SK-N-SH treated with all-trans-retinoic acid at 6 μM for 48 hours (cell line): ENCODE measurements at regions not wholly inside any gene's neighbourhood (a gene's known extent, or its start where the extent isn't known, plus 50 kb on each side); places are given as distances from the start of the nearest gene placed in this dataset.

Experiments
- CREB5 ChIP-seq: fragments of 250-450 bp; sonication (Bioruptor Pico); IDR thresholded peaks from 2 replicates; pipeline ENCODE4 v1.5.1; 2020; ENCODE audit warnings: low read depth, mild to moderate bottlenecking, moderate library complexity
- POU6F1 ChIP-seq: fragments of 250-450 bp; sonication (Bioruptor Pico); IDR thresholded peaks from 2 replicates; pipeline ENCODE4 v1.8.0; 2021; ENCODE audit warnings: low read depth, mild to moderate bottlenecking, moderate library complexity, borderline replicate concordance
- RARB ChIP-seq: fragments of 250-450 bp; sonication (Bioruptor Pico); IDR thresholded peaks from 2 replicates; pipeline ENCODE4 v1.8.0; 2021; ENCODE audit warnings: mild to moderate bottlenecking, moderate library complexity
- TOX ChIP-seq: fragments of 250-450 bp; sonication (Bioruptor Pico); IDR thresholded peaks from 2 replicates; pipeline ENCODE4 v1.8.0; 2021; ENCODE audit warnings: mild to moderate bottlenecking, moderate library complexity, borderline replicate concordance
- ZFP3 ChIP-seq: fragments of 250-450 bp; sonication (Bioruptor Pico); IDR thresholded peaks from 2 replicates; pipeline ENCODE4 v1.5.0; 2020; ENCODE audit warnings: mild to moderate bottlenecking, moderate library complexity
- ZNF70 ChIP-seq: fragments of 450-650 bp; formaldehyde crosslinking; IDR thresholded peaks from 2 replicates; pipeline ENCODE4 v1.5.0; 2020; ENCODE audit warnings: mild to moderate bottlenecking, moderate library complexity

- TF ChIP-seq CREB5 (CRISPR knock-in tag) (no peak), RARB (CRISPR knock-in tag) (no peak), ZFP3 (CRISPR knock-in tag) (no peak), ZNF70 (no peak), TOX (CRISPR knock-in tag) (no peak), POU6F1 (CRISPR knock-in tag) (no peak)
Observed at GRCh38 chr2:236901956-236902355, 183.7 kb upstream of the COPS8 start.
